AG10803 (cell line): ENCODE measurements at regions not wholly inside any gene's neighbourhood (a gene's known extent, or its start where the extent isn't known, plus 50 kb on each side); places are given as distances from the start of the nearest gene placed in this dataset.

Experiments used
- DNase-seq: peaks from one replicate; pipeline ENCODE4 v3.0.0; 2010; ENCODE audit warnings: low read depth
- H3K4me3 ChIP-seq: 2 replicates; pipeline ENCODE4 v1.5.1; 2011; ENCODE audit warnings: mild to moderate bottlenecking, low read length, control low read depth
- TF ChIP-seq, protein P1 (sequence below): conservative IDR thresholded peaks from 2 replicates; pipeline ENCODE4 v1.5.1; 2011; ENCODE audit warnings: mild to moderate bottlenecking, low read length, control low read depth, inconsistent platforms

DNA sequence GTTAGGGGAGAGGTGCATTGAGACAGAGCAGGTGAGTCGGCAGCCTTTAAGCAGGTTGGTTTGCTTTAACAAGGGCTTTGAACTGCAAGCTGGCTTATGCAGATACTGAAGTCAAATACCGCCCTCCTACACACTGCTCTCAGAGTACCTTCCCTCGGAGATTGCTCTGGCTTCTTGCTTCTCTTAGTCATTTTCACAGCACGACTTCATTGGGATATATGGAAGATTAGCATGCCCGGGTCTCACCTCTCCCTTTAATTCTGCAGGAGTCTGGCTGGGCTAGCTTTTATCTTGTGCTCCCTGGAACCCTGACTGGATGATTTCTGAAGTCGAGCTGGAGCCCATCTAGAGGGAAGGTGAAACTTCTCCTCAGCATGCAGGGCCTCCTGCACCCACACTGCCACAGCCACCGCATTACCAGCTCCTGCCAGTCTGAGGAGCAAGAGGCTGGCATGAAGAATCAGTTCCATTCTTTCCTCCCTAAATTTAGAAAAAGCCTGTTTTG is 395.5 kb upstream of the HNRNPA3 start:
- no peak overlapping the region for H3K4me3 ChIP-seq
- TF ChIP-seq, protein P1, sequence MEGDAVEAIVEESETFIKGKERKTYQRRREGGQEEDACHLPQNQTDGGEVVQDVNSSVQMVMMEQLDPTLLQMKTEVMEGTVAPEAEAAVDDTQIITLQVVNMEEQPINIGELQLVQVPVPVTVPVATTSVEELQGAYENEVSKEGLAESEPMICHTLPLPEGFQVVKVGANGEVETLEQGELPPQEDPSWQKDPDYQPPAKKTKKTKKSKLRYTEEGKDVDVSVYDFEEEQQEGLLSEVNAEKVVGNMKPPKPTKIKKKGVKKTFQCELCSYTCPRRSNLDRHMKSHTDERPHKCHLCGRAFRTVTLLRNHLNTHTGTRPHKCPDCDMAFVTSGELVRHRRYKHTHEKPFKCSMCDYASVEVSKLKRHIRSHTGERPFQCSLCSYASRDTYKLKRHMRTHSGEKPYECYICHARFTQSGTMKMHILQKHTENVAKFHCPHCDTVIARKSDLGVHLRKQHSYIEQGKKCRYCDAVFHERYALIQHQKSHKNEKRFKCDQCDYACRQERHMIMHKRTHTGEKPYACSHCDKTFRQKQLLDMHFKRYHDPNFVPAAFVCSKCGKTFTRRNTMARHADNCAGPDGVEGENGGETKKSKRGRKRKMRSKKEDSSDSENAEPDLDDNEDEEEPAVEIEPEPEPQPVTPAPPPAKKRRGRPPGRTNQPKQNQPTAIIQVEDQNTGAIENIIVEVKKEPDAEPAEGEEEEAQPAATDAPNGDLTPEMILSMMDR, result 0 out of 2 replicates have a peak, but pooled peaks have one; percentile 7
- DNase-seq, result no peak

DNA sequence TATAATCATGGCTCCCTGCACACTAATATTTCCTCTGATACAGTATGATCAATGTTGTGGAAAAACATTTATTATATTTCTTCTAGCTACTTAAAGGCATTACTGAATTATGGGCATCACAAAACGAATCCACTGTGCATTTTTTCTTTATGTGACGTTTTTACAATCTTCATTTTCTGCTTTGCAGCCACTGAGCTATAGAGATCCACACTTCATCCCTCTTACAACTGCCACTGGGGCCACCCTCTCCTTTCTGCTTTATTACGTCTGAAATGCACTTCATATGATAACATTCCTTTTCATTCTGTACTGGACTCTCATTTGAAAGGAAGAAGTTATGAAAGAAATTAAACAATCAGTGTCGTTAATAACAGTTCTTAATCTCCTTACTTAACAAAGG is 394.5 kb upstream of the HNRNPA3 start:
- no peak overlapping the region for H3K4me3 ChIP-seq
- DNase-seq, result no peak
- TF ChIP-seq, protein P1, result no peak

DNA sequence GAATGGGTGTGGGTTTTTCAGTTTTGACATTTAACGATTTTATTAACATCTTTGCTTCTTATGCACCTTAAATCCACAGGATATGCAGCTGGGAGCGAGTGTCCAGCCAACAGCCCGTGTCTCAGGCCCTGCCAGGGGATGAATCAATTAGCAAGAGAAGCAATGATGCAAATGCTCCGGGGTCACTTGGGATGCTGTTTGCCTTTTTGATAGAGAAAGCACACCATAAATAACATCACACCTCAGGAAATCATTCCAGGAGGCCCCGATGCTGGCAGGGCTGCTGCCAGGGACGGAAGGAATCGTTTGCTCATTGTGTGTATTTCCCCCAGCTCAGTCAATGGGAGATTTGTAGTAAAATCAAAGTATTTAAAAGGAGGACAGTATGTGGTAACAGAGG is 394.0 kb upstream of the HNRNPA3 start:
- H3K4me3 ChIP-seq, result no peak overlapping the region
- no peak for DNase-seq
- TF ChIP-seq, protein P1, result no peak

DNA sequence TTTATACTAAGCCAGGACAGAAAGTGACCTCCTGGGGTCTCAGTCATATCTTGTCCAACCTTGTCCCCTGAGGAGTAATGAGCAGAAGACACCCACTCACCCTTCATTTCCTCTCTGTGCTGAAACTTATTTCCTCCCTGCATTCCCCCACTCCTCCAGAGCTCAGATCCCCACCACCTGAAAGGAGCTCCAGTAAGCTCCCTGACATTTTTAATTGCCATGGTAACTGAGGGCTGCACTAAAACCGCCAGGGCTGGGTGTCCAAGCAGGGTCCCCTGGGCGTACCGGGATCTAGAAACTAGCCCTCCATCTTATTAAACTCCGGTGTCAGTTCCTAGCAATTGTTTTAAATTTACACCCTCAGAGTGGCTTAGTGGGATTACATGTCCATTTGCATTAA is 393.3 kb upstream of the HNRNPA3 start:
- TF ChIP-seq, protein P1, result no peak
- DNase-seq, result no peak

DNA sequence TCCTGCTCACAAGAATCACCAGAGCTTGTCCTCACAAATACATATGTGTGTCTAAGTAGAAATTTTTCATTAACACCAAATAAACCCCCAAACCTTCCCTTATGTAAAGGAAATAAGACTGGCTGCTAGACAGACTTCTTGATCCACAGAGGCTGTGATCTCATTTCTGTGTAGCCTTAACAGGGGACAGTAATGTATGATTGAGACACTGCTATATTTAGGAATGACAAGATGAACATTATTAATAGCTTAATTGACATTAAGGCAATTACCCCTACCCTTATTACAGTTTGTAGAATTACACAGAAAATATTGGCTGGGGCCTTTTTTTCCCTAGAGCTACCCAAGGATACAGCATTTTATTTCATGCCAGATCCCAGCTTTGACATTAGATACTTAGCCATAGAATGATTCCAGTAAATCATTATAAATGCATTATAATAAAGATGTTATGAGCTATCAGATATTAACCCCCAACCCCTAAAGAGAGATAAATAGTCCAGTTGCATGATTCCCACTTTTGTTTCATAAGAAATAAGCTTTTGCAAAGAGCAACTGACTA is 392.1 kb upstream of the HNRNPA3 start:
- no peak for DNase-seq
- no peak overlapping the region for H3K4me3 ChIP-seq
- TF ChIP-seq, protein P1, result no peak

More for the DNA sequence above, 393.3 kb upstream of the HNRNPA3 start:
- H3K4me3 ChIP-seq, result no peak overlapping the region

DNA sequence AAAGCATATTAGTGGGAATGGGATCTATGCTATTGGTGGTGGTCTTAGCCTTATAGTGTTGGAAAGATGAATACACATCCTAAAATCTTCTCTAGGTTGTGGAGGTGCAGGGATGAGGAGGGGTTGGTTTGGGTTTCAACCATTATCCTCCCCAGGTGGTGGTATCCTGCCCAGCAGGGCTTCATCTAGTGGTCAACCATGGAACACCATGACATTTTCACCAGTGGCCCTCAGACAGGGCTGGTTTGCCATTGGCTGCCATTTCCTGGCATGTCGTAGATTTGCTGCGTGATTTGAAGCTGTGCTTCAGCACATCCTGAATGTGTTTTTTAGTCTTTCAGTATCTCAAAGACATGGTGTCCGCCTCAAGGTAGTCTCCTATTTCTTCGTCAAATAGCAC is 391.2 kb upstream of the HNRNPA3 start:
- DNase-seq, result no peak
- TF ChIP-seq, protein P1, result no peak
- no peak overlapping the region for H3K4me3 ChIP-seq

DNA sequence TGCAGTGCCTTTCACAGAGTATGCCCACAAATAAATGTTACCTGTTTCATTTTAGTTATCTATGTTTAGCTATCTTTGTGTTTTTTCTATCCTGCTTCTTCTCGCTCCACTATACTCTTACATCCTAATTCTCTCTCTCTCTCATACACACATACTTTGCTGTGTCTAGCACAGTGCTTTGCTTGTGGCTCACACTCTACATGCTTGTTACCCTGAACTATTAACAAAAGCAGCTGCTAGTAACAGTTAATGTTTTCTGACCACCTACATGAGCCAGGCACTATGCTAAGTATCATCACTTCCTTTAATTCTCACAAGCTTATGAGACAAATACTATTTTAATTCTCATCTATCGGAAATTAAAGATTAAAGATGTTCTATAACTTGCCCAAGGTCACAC is 390.5 kb upstream of the HNRNPA3 start:
- DNase-seq, result no peak
- TF ChIP-seq, protein P1, result no peak
- H3K4me3 ChIP-seq, result no peak overlapping the region
